GM12872 (cell line): ENCODE measurements at regions not wholly inside any gene's neighbourhood (a gene's known extent, or its start where the extent isn't known, plus 50 kb on each side); places are given as distances from the start of the nearest gene placed in this dataset.

ENCODE experiments used
- TF ChIP-seq, protein P1 (sequence below): IDR thresholded peaks from 3 replicates; pipeline ENCODE4 v1.5.1; 2011; ENCODE audit warnings: low read depth, mild to moderate bottlenecking, low read length, moderate library complexity; ENCODE audit not compliant: insufficient read depth

DNA sequence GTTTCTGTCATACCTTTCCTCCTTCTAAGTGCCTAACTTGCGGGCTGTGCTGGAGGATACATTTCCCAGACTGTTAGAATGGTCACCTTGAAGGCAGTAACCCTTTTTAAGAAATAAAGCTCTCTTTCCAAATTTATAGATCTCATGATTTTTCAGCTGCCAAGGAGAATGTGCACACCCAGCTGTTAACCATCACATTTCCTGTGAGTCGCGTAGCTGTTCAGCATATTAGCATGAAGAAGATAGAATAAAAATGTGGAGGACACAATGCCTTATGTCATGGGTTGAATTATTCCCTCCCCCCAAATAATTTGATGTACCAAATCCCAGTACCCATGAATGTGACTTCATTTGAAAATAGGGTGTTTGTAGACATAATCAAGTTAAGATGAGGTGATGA lies 729.4 kb downstream of the MTRR start:
- TF ChIP-seq, protein P1, sequence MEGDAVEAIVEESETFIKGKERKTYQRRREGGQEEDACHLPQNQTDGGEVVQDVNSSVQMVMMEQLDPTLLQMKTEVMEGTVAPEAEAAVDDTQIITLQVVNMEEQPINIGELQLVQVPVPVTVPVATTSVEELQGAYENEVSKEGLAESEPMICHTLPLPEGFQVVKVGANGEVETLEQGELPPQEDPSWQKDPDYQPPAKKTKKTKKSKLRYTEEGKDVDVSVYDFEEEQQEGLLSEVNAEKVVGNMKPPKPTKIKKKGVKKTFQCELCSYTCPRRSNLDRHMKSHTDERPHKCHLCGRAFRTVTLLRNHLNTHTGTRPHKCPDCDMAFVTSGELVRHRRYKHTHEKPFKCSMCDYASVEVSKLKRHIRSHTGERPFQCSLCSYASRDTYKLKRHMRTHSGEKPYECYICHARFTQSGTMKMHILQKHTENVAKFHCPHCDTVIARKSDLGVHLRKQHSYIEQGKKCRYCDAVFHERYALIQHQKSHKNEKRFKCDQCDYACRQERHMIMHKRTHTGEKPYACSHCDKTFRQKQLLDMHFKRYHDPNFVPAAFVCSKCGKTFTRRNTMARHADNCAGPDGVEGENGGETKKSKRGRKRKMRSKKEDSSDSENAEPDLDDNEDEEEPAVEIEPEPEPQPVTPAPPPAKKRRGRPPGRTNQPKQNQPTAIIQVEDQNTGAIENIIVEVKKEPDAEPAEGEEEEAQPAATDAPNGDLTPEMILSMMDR: no peak

DNA sequence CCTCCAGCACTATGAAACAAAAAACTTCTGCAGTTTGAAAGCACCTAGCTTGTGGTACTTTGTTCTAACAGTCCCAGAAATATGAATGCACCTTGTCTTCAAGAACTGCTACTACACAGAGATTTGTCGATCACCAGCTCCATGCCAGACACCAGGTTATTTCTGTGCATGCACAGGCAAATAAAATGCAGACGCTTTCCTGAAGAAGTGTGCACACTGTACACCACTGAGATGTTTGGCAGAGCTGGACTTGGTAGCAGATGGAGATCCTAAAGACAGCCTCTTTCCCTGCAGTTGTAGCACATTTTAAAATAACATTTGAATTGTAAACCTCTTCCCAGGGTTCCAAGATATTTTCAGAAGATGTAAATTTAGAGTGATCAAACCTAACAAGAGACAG lies 730.0 kb downstream of the MTRR start:
- TF ChIP-seq, protein P1: no peak

DNA sequence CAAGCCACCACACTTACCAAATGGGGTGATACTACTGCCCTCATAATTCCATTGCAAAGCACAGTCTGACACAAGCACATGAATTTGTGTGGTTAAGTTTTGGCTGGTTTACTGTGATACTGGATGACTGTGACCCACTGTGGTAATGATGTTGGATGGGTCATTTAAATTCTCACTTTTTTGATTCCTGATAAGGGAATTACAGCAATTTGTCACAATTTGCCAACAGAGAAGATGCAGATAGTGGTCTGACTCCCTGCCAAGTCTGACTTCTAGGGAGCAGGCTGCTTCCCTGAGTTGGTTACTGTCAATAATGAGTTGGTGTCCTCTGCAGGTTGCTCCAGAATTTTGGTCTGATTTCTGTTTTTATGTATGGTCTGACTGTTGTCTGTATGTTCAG lies 731.9 kb downstream of the MTRR start:
- TF ChIP-seq, protein P1: no peak

DNA sequence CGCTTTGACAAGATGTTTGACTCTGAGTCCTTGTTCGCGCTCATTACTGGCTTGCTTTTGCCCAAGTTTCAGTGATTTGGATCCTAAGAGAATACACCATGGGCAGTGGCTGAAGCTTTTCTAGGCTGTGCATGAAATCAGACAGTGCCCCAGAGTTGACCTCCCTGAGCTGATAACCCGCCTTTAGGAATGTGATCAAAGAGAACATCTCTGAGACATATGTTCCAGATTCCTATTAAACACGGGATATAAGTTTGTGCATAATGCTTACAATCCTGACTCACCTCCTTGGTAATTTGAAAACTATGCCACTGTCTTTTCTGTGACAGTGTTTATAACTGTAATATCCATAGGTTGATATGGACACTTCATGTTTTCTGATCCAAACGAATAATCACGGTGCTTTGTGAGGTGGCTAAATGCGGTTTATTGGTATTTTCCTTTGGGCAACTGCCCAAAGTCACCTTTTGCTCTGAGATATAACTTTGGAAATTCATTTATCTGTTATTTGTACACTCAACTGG lies 732.9 kb downstream of the MTRR start:
- TF ChIP-seq, protein P1: no peak

DNA sequence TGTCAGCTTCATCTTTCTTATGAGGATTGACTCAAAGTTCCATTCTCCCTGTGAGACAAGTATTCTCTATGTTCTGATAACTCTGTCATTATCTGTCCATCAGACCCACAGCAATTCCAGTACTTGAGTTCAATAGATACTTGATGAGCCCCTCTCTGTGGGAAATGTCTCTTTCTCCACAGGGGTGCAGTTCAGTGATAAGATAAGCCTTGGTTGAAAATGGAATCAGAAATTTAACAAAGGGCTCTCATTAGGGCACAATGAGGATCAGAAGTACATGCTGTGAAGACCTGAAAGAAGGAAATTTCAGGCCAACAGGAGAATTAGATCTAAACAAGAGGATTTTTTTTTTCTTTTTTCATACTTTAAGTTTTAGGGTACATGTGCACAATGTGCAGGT lies 737.3 kb downstream of the MTRR start:
- TF ChIP-seq, protein P1: no peak

DNA sequence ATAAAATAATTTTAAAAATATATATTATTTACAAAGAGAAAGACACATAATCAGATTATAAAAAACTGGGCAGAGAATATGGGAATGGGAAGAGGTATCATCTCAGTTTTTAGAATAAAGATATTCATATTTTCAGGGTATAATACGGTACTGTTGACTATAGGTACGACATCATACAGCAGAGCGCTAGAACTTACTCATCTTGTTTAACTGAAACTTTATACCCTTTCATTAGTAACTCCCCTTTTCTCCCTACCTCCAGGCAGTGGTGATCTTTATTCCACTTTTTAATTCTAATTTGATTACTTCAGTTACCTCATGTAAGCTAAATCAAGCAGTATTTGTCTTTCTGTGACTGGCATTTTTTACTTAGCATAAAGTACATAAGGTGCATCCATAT lies 742.1 kb downstream of the MTRR start:
- TF ChIP-seq, protein P1: no peak

DNA sequence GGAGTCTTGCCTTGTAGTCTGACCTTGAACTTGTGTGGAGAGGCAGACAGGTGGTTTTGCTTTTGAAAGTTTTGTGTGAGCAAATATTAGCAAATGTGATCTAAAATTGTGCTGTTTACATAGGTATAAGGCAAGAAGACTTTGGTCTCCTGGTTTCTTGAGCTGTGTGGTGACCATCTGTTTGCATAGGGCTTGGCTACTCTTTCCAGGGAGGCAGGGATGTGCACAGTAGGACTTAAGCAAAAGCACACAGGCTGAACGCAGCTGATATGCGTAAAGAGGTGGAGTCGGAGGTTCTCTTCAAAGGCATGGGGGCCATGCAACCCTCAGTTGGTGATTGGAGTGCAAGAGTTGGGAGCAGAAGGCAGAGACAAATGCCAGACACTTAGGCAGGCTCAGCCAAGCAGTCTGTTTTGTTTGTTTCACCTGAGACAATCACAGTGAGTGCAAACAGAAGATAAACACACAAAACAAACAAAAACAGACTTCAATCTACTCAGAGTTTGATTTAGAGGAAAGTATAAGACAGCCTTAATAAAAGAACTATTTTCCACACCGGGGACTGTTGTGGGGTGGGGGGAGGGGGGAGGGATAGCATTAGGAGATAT lies 744.2 kb downstream of the MTRR start:
- TF ChIP-seq, protein P1: no peak
